ENCODE measurements at regions not wholly inside any gene's neighbourhood (a gene's known extent, or its start where the extent isn't known, plus 50 kb on each side); places are given as distances from the start of the nearest gene placed in this dataset.

- TF ChIP-seq CTCF (IDR thresholded peaks at IDR 0.05; ENCODE audit: insufficient read depth, low read depth, low read length, missing control alignments): no peak
- peak; percentile 52 for DNase-seq (ENCODE audit: low read depth)
- H3K4me3 ChIP-seq (ENCODE audit: low read depth, low read length): no peak overlapping the region
Observed at GRCh38 chr3:5756443-5756842, 568.9 kb downstream of the EDEM1 start.

- no peak overlapping the region for H3K4me3 ChIP-seq (ENCODE audit: low read depth, low read length)
- no peak for TF ChIP-seq CTCF (IDR thresholded peaks at IDR 0.05; ENCODE audit: insufficient read depth, low read depth, low read length, missing control alignments)
- DNase-seq (ENCODE audit: low read depth): peak; percentile 60
Observed at GRCh38 chr3:5757213-5757804, 569.8 kb downstream of the EDEM1 start.

GRCh38 chr3:5758699-5759098, 571.2 kb downstream of the EDEM1 start:
- no peak for DNase-seq (ENCODE audit: low read depth)
- no peak for TF ChIP-seq CTCF (IDR thresholded peaks at IDR 0.05; ENCODE audit: insufficient read depth, low read depth, low read length, missing control alignments)
- H3K4me3 ChIP-seq (ENCODE audit: low read depth, low read length): no peak overlapping the region

GRCh38 chr3:5762506-5762905, 575.0 kb downstream of the EDEM1 start:
- DNase-seq (ENCODE audit: low read depth): no peak
- no peak for TF ChIP-seq CTCF (IDR thresholded peaks at IDR 0.05; ENCODE audit: insufficient read depth, low read depth, low read length, missing control alignments)

GRCh38 chr3:5766848-5767247, 579.3 kb downstream of the EDEM1 start:
- no peak for DNase-seq (ENCODE audit: low read depth)
- TF ChIP-seq CTCF (IDR thresholded peaks at IDR 0.05; ENCODE audit: insufficient read depth, low read depth, low read length, missing control alignments): no peak

More at GRCh38 chr3:5762506-5762905, 575.0 kb downstream of the EDEM1 start:
- H3K4me3 ChIP-seq (ENCODE audit: low read depth, low read length): no peak overlapping the region

GRCh38 chr3:5767304-5767703, 579.8 kb downstream of the EDEM1 start:
- H3K4me3 ChIP-seq (ENCODE audit: low read depth, low read length): no peak overlapping the region
- DNase-seq (ENCODE audit: low read depth): no peak
- no peak for TF ChIP-seq CTCF (IDR thresholded peaks at IDR 0.05; ENCODE audit: insufficient read depth, low read depth, low read length, missing control alignments)

More at GRCh38 chr3:5766848-5767247, 579.3 kb downstream of the EDEM1 start:
- no peak overlapping the region for H3K4me3 ChIP-seq (ENCODE audit: low read depth, low read length)
